Neural progenitor cell (in vitro differentiated cells): ENCODE measurements at regions not wholly inside any gene's neighbourhood (a gene's known extent, or its start where the extent isn't known, plus 50 kb on each side); places are given as distances from the start of the nearest gene placed in this dataset.

Experiments
- DNase-seq: peaks from one replicate; pipeline ENCODE4 v3.0.0-alpha.2; 2016; ENCODE audit warnings: low spot score
- H2AFZ ChIP-seq: fragments of 200-600 bp; sonication (generic); replicated peaks from 2 replicates; pipeline ENCODE4 v1.6.1; 2016; ENCODE audit warnings: antibody characterized with exemption
- H3F3A ChIP-seq: fragments of 200-600 bp; sonication (generic); 2 replicates; pipeline ENCODE4 v1.6.1; 2016; ENCODE audit warnings: antibody characterized with exemption, low read depth
- H3K27ac ChIP-seq: fragments of 200-600 bp; sonication (generic); 2 replicates; pipeline ENCODE4 v1.5.1; 2016; ENCODE audit warnings: mild to moderate bottlenecking
- H3K27me3 ChIP-seq: fragments of 200-600 bp; sonication (generic); 2 replicates; pipeline ENCODE4 v1.6.1; 2016; ENCODE audit warnings: mild to moderate bottlenecking, moderate library complexity
- H3K36me3 ChIP-seq: fragments of 200-600 bp; sonication (generic); 2 replicates; pipeline ENCODE4 v1.5.1; 2016
- H3K4me1 ChIP-seq: fragments of 200-600 bp; sonication (generic); 2 replicates; pipeline ENCODE4 v1.6.1; 2016; ENCODE audit warnings: mixed run types
- H3K4me2 ChIP-seq: fragments of 200-600 bp; sonication (generic); 2 replicates; pipeline ENCODE4 v1.6.1; 2016
- H3K4me3 ChIP-seq: fragments of 200-600 bp; sonication (generic); 2 replicates; pipeline ENCODE4 v1.5.1; 2016
- H3K79me2 ChIP-seq: fragments of 200-600 bp; sonication (generic); 2 replicates; pipeline ENCODE4 v1.6.1; 2016; ENCODE audit warnings: low read depth
- H3K9ac ChIP-seq: fragments of 200-600 bp; sonication (generic); 2 replicates; pipeline ENCODE4 v1.6.1; 2016
- H3K9me3 ChIP-seq: fragments of 200-600 bp; sonication (generic); 2 replicates; pipeline ENCODE4 v1.5.1; 2016; ENCODE audit warnings: low read depth
- H4K20me1 ChIP-seq: fragments of 200-600 bp; sonication (generic); 2 replicates; pipeline ENCODE4 v1.6.1; 2016; ENCODE audit warnings: low read depth
- H3K27ac Mint-ChIP-seq: 3 replicates; pipeline ENCODE4 v1.8.0; 2021; ENCODE audit warnings: mixed read lengths
- H3K27me3 Mint-ChIP-seq: 2 replicates; pipeline ENCODE4 v1.8.0; 2022; ENCODE audit warnings: low read depth, mild to moderate bottlenecking, inconsistent platforms, moderate library complexity, mixed read lengths; ENCODE audit not compliant: insufficient read depth
- H3K36me3 Mint-ChIP-seq: 3 replicates; pipeline ENCODE4 v1.8.0; 2021; ENCODE audit warnings: mixed read lengths
- H3K4me1 Mint-ChIP-seq: 3 replicates; pipeline ENCODE4 v1.8.0; 2021; ENCODE audit warnings: mixed read lengths
- H3K4me3 Mint-ChIP-seq: 3 replicates; pipeline ENCODE4 v1.8.0; 2021; ENCODE audit warnings: mild to moderate bottlenecking, moderate library complexity, mixed read lengths
- H3K9me3 Mint-ChIP-seq: 3 replicates; pipeline ENCODE4 v1.8.0; 2020; ENCODE audit warnings: mixed read lengths
- EZH2 ChIP-seq: fragments of 200-600 bp; sonication (generic); IDR thresholded peaks from 2 replicates; pipeline ENCODE4 v1.6.1; 2017; ENCODE audit warnings: antibody characterized with exemption, mild to moderate bottlenecking, moderate library complexity
- EZH2phosphoT487 ChIP-seq: fragments of 200-600 bp; sonication (generic); IDR thresholded peaks from 2 replicates; pipeline ENCODE4 v1.6.1; 2017; ENCODE audit warnings: antibody characterized with exemption
- TF ChIP-seq, protein P1 (sequence below): fragments of 200-600 bp; sonication (generic); IDR thresholded peaks from 2 replicates; pipeline ENCODE4 v1.5.1; 2017; ENCODE audit warnings: antibody characterized with exemption, mild to moderate bottlenecking

DNA sequence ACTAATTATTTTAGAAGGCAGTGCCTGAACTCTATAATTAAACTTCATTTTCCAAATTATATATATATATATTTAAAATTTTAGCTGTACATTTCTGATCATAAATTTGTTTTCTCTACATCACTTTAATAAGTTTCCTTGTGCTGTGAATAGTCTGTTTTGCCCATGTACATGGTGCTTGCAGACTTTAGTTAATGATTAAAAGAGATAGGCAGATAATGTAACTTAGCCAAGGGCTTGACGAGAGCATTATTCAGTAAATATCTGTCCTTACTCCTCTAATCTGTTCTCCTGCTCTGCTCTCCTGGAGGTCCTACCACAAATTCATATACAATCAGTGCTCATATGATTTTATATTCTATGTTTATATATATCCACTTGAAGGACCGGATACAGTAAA lies 595.2 kb upstream of the KIF2B start:
- Mint-ChIP-seq H3K27me3 (no peaks in the 10 kb centered on the region), H3K27ac (no peak overlapping the region), H3K9me3 (no peaks in the 10 kb centered on the region), H3K4me3 (no peak overlapping the region), H3K36me3 (no peaks in the 10 kb centered on the region), H3K4me1 (no peaks in the 10 kb centered on the region)
- H3K4me2 ChIP-seq = no peak overlapping the region
- H4K20me1 ChIP-seq = no peaks in the 10 kb centered on the region
- no peaks in the 10 kb centered on the region for H3F3A ChIP-seq
- no peak overlapping the region for H3K27ac ChIP-seq
- TF ChIP-seq, protein P1, sequence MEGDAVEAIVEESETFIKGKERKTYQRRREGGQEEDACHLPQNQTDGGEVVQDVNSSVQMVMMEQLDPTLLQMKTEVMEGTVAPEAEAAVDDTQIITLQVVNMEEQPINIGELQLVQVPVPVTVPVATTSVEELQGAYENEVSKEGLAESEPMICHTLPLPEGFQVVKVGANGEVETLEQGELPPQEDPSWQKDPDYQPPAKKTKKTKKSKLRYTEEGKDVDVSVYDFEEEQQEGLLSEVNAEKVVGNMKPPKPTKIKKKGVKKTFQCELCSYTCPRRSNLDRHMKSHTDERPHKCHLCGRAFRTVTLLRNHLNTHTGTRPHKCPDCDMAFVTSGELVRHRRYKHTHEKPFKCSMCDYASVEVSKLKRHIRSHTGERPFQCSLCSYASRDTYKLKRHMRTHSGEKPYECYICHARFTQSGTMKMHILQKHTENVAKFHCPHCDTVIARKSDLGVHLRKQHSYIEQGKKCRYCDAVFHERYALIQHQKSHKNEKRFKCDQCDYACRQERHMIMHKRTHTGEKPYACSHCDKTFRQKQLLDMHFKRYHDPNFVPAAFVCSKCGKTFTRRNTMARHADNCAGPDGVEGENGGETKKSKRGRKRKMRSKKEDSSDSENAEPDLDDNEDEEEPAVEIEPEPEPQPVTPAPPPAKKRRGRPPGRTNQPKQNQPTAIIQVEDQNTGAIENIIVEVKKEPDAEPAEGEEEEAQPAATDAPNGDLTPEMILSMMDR = no peak
- TF ChIP-seq EZH2 = no peak
- TF ChIP-seq EZH2phosphoT487 = no peak
- H3K4me1 ChIP-seq = no peaks in the 10 kb centered on the region
- H3K4me3 ChIP-seq = no peak overlapping the region
- H3K9me3 ChIP-seq = no peaks in the 10 kb centered on the region
- H3K79me2 ChIP-seq = no peaks in the 10 kb centered on the region
- no peaks in the 10 kb centered on the region for H3K27me3 ChIP-seq
- H3K9ac ChIP-seq = no peak overlapping the region
- no peak overlapping the region for H2AFZ ChIP-seq
- H3K36me3 ChIP-seq = no peaks in the 10 kb centered on the region
- DNase-seq = no peak

GRCh38 chr17:53227111-53227510 lies 595.6 kb upstream of the KIF2B start:
- Histone ChIP-seq H2AFZ (no peak overlapping the region), H4K20me1 (no peaks in the 10 kb centered on the region), H3K4me3 (no peak overlapping the region), H3K27me3 (no peaks in the 10 kb centered on the region), H3K4me1 (no peaks in the 10 kb centered on the region), H3K4me2 (no peak overlapping the region), H3F3A (no peaks in the 10 kb centered on the region), H3K27ac (no peak overlapping the region), H3K9me3 (no peaks in the 10 kb centered on the region), H3K36me3 (no peaks in the 10 kb centered on the region), H3K79me2 (no peaks in the 10 kb centered on the region), H3K9ac (no peak overlapping the region)
- Mint-ChIP-seq H3K27me3 (no peaks in the 10 kb centered on the region), H3K4me3 (no peak overlapping the region), H3K27ac (no peak overlapping the region), H3K4me1 (no peaks in the 10 kb centered on the region), H3K9me3 (no peaks in the 10 kb centered on the region), H3K36me3 (no peaks in the 10 kb centered on the region)
- no peak for DNase-seq
- TF ChIP-seq EZH2 (no peak), EZH2phosphoT487 (no peak)
- TF ChIP-seq, protein P1 = no peak

DNA sequence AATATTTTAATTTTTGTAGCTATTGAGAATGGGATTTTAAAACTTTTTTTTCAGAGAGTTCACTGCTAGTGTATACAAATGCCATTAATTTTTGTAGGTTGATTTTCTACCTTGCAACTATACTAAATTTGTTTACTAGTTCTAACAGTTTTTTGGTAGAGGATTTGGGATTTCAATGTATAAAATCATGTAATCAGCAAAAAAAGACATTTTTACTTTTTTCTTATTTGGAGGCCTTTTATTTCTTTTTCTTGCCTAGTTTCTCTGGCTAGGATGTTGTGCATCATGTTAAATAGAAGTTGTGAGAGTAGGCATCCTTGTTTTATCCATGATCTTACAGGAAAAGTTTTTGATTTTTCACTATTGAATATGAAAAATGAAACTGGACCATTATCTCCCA lies 602.9 kb upstream of the KIF2B start:
- no peak for DNase-seq
- Histone ChIP-seq H3K4me2 (no peak overlapping the region), H3K27ac (no peak overlapping the region), H4K20me1 (no peaks in the 10 kb centered on the region), H3K9ac (no peak overlapping the region), H2AFZ (no peak overlapping the region), H3K27me3 (no peaks in the 10 kb centered on the region), H3K4me1 (no peaks in the 10 kb centered on the region), H3K36me3 (no peaks in the 10 kb centered on the region), H3K4me3 (no peak overlapping the region), H3K9me3 (no peaks in the 10 kb centered on the region), H3K79me2 (no peaks in the 10 kb centered on the region), H3F3A (no peaks in the 10 kb centered on the region)
- H3K4me1 Mint-ChIP-seq = no peaks in the 10 kb centered on the region
- no peak overlapping the region for H3K27ac Mint-ChIP-seq
- no peak overlapping the region for H3K4me3 Mint-ChIP-seq
- no peak for TF ChIP-seq EZH2
- TF ChIP-seq, protein P1 = no peak
- no peak for TF ChIP-seq EZH2phosphoT487
- H3K36me3 Mint-ChIP-seq = no peaks in the 10 kb centered on the region
- no peaks in the 10 kb centered on the region for H3K27me3 Mint-ChIP-seq
- peaks cover 5% of the 10 kb centered on the region for H3K9me3 Mint-ChIP-seq

- Histone ChIP-seq H2AFZ (no peak overlapping the region), H3K4me2 (no peak overlapping the region), H4K20me1 (no peaks in the 10 kb centered on the region), H3K9ac (no peak overlapping the region), H3K27me3 (no peaks in the 10 kb centered on the region), H3K36me3 (no peaks in the 10 kb centered on the region), H3F3A (no peaks in the 10 kb centered on the region), H3K4me3 (no peak overlapping the region), H3K27ac (no peak overlapping the region), H3K79me2 (no peaks in the 10 kb centered on the region), H3K4me1 (no peaks in the 10 kb centered on the region), H3K9me3 (no peaks in the 10 kb centered on the region)
- Mint-ChIP-seq H3K9me3 (peaks cover 5% of the 10 kb centered on the region), H3K27ac (no peak overlapping the region), H3K27me3 (no peaks in the 10 kb centered on the region), H3K4me3 (no peak overlapping the region), H3K36me3 (no peaks in the 10 kb centered on the region), H3K4me1 (no peaks in the 10 kb centered on the region)
- TF ChIP-seq EZH2phosphoT487 (no peak), EZH2 (no peak)
- TF ChIP-seq, protein P1 = no peak
- DNase-seq = no peak
Observed at GRCh38 chr17:53218723-53219122, 604.0 kb upstream of the KIF2B start.
